ENCODE measurements at regions not wholly inside any gene's neighbourhood (a gene's known extent, or its start where the extent isn't known, plus 50 kb on each side); places are given as distances from the start of the nearest gene placed in this dataset.
"Not testable (repeated sequence)": the region's sequence is repeated elsewhere in the genome, so short reads cannot be mapped to it uniquely, and the experiment has no call there.

DNA sequence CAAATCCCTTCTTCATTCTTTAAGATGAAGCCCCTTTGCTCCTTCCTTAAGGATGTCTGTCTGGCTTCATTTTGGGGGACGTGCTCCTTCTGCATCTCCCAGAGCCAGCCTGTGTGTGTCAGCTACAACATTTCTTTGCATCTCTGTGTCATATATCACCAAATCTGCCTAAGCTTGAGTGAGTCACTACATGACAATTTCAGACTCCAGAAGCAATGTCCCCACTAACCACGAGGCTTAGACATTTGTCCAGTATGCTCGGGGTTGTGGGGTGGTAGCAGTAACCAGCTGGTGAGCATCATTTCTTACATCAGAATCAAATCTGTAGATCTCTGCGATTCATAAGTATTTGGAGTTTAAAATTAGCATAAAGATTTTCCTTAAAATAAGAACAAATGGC, 54.1 kb upstream of the USP14 start:
- not testable (repeated sequence) for H3K4me3 Mint-ChIP-seq, DNase-seq, H3K4me1 Mint-ChIP-seq, H3K36me3 Mint-ChIP-seq, H3K27ac Mint-ChIP-seq
- peaks cover 21% of the 10 kb centered on the region for H3K27me3 Mint-ChIP-seq
- H3K9me3 Mint-ChIP-seq = peaks cover 21% of the 10 kb centered on the region

DNA sequence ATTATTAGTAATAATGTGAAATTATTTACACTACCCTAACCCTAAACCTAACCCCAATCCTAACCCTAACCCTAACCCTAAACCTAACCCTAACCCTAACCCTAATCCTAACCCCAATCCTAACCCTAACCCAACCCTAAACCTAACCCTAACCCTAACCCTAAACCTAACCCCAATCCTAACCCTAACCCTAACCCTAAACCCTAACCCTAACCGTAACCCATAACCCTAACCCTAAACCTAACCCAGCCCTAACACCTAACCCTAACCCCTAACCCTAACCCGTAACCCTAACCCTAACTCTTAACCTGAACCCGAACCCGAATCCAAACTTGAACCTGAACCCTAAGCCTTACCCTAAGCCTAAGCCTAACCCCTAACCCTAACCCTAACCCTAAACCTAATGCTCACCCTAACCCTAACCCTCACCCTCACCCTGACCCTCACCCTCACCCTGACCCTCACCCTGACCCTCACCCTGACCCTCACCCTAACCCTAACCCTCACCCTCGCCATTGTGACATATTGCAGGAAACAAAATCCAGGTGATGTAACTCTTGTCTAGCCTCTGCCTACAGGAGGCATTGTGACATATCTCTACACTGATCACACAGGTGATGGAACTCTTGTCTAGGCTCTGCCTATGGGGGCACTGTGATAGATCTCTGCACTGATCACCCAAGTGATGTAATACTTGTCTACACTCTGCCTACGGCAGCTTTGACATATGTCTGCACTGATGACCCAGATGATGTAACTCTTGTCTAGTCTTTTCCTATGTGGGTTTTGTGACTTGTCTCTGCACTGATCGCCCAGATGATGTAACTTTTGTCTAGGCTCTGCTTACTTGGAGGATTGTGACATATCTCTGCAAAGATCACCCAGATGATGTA, 53.0 kb upstream of the USP14 start:
- not testable (repeated sequence) for DNase-seq, H3K4me3 Mint-ChIP-seq, H3K36me3 Mint-ChIP-seq
- Mint-ChIP-seq H3K27me3 (peaks cover 17% of the 10 kb centered on the region), H3K27ac (peak overlapping the region; percentile 64), H3K9me3 (peaks cover 30% of the 10 kb centered on the region), H3K4me1 (peaks cover 12% of the 10 kb centered on the region)

GRCh38 chr18:106054-106851, 52.1 kb upstream of the USP14 start:
- not testable (repeated sequence) for H3K36me3 Mint-ChIP-seq, DNase-seq
- Mint-ChIP-seq H3K4me1 (peaks cover 18% of the 10 kb centered on the region), H3K27me3 (peaks cover 12% of the 10 kb centered on the region), H3K4me3 (peak overlapping the region; percentile 9), H3K27ac (peak overlapping the region; percentile 78), H3K9me3 (peaks cover 32% of the 10 kb centered on the region)

DNA sequence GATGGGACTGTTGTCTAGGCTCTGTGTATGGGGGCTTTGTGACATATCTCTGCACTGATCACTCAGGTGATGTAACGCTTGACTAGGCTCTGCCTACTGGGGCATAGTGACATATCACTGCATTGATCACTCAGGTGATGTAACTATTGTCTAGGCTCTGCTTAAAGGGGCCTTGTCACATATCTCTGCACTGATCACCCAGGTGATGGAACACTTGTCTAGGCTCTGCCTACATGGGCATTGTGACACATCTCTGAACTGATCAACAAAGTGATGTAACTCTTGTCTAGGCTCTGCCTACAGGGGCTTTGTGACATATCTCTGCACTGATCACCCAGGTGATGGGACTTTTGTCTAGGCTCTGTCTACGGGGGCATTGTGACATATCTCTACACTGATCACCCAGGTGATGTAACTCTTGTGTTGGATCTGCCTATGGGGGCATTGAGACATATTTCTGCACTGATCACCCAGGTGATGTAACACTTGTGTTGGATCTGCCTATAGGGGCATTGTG, 51.4 kb upstream of the USP14 start:
- Mint-ChIP-seq H3K4me1 (peaks cover 21% of the 10 kb centered on the region), H3K9me3 (peaks cover 32% of the 10 kb centered on the region), H3K27me3 (peaks cover 10% of the 10 kb centered on the region), H3K27ac (peak overlapping the region; percentile 78), H3K4me3 (peak overlapping the region; percentile 9)
- DNase-seq, H3K36me3 Mint-ChIP-seq: not testable (repeated sequence)

DNA sequence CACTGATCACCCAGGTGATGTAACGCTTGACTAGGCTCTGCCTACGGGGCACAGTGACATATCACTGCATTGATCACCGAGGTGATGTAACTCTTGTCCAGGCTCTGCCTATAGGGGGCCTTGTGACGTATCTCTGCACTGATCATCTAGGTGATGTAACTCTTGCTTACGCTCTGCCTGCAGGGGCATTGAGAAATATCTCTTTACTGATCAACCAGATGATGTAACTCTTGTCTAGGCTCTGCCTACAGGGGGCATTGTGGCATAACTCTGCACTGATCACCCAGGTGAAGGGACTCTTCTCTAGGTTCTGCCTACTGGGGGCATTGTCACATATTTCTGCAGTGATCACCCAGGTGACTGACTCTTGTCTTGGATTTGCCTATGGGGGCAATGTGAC, 50.9 kb upstream of the USP14 start:
- not testable (repeated sequence) for H3K36me3 Mint-ChIP-seq, H3K4me3 Mint-ChIP-seq
- H3K27ac Mint-ChIP-seq = peak overlapping the region; percentile 78
- H3K9me3 Mint-ChIP-seq = peaks cover 32% of the 10 kb centered on the region
- DNase-seq = peak; percentile 26
- peaks cover 21% of the 10 kb centered on the region for H3K4me1 Mint-ChIP-seq
- H3K27me3 Mint-ChIP-seq = peaks cover 10% of the 10 kb centered on the region

GRCh38 chr18:107947-108664, 50.3 kb upstream of the USP14 start:
- Mint-ChIP-seq H3K27me3 (peaks cover 10% of the 10 kb centered on the region), H3K9me3 (peaks cover 32% of the 10 kb centered on the region), H3K4me1 (peaks cover 21% of the 10 kb centered on the region)
- H3K27ac Mint-ChIP-seq, DNase-seq, H3K4me3 Mint-ChIP-seq, H3K36me3 Mint-ChIP-seq: not testable (repeated sequence)

Measured in activated naive CD8-positive, alpha-beta T cell treated with anti-CD3 and anti-CD28 coated beads for 36 hours (primary cell).